NCI-H2107 (cell line): ENCODE measurements at regions not wholly inside any gene's neighbourhood (a gene's known extent, or its start where the extent isn't known, plus 50 kb on each side); places are given as distances from the start of the nearest gene placed in this dataset.

ENCODE experiments used
- DNase-seq: peaks from one replicate; lab custom pipeline; 2025; lab: John Stamatoyannopoulos, UW

- no peak for DNase-seq
Measured at GRCh38 chr20:40738976-40739375, 49.9 kb upstream of the MAFB start.

DNA sequence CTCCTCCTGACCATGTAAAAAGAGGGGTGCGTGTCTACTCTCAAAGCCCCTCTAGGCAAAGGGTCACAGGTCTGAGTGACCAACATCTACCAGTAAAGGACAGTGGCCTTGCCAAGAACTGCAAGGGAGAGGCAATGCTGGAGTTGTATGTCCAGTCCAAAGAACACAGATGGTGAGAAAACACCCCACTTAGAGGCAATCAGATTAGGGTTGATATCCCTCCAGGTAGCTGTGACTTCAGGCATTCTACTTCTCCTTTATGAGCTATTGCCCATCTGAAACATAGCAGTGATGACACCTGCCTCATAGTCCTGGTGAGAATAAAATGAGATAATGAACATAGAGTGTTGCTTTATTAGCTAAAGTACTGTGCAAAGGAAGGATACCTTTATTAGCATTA, 50.8 kb upstream of the MAFB start:
- DNase-seq, result no peak

DNA sequence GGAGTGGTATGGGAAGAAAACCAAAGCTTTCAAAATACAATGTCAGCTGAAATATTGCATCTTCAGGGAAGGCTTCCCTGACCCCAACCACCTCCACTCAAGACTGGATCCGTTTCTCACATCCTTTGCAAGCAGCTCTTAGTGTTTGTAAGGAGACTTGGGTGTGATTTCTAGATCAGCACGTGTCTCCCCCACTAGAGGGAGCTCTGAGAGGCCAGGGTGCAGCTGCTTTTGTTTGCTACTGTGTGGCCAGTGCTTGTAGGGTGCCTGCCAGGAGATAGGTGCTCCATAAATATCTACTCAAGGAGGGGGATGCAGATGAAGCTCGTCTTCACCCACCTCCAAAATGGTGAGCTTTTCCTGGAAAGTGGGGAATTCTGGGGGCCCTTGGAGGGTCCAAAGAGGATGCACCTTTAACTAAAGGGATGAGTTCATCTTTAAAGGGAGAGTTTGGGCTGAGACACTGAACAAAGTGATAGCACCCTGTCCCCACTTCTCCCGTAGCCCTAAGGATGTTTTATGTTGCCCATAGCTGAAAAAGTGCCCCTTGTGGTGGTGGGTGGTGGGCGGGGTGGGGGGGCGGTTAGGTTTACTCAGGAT, 52.6 kb upstream of the MAFB start:
- no peak for DNase-seq

DNA sequence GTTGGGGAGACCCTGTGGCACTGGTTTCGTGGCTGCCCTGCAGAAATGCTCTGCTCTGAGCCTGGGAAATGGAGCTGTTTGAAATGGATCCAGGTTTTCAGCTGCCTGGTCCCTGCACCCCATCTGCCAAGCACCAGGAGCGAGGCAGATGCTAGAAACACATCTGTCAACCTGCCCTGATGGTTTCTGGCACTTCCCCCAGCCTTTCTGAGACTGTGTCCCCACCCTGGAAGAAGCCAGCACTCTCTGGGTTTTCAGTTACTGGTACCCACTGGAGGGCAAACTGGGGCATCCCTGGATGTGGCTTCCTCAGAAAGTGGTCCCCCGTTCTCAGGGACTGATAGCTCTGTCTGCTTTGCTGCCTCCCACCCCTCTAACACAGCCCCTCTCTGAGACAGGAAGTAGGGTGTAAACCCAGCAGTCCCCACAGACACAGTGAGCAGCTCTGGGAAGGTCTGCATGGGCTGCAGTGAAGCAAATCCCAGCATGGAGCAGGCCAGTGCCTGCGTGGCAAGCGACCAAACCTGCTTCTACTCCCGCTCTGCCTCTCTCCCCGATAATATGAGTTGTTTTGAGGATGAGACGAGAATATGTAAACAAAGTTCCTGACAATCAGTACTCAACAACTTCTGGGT, 54.2 kb upstream of the MAFB start:
- no peak for DNase-seq

DNA sequence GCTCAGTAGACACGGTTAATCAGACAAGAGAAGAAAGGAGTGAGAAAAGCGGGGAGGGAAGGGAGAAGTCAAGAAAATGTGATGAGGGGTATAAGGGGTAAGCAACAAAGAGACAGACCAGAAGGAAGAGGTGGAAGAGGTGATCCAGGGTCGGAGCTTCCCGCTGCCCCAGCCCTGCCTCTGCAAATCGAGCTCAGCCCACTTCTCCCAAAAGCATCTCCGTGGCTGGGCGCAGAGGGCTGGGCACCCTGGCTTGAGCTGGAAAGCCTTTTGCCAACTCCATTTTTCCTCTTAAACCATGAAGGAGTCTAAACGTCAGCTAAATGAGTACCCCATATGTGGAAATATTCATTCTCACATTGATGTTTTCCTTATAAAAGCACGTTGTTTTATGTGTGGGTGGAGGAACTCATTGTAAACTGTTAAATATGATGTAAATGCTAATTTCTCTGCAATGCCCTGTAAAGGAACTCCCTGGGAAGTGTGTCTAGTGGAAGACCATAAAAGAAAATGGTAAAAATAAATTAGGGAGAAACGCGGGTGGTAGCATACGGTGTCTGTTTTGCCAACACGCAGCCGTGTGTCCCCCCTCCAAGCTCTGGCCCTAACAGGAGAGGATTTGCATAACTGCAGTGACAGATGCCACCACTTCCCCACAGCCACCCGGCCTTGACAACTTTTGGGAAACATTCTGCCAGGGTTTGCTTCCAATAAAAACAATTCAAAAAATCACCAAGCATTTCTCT, 55.2 kb upstream of the MAFB start:
- no peak for DNase-seq

- DNase-seq, result no peak
Measured at GRCh38 chr20:40744818-40745175, 55.8 kb upstream of the MAFB start.

- DNase-seq, result no peak
Measured at GRCh38 chr20:40746251-40746650, 57.2 kb upstream of the MAFB start.

DNA sequence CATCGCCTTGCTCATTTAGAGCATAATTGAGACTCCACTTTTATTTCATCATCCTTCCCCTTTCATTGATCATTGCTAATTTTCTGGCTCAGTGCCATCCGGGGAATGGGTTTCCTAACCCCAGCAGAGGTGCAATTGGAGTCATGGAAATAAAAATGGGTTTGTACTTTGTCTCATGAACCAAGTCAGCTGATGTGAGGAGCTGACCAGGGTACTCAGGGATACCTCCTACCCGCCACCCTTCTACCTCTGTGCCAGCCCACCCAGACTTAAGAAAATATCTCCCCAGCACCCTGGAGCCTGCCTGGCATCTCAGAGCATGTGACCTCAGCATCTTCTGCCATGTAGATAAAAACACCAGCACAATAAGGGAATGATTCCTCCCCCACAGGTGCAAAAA, 59.1 kb upstream of the MAFB start:
- DNase-seq, result no peak

DNA sequence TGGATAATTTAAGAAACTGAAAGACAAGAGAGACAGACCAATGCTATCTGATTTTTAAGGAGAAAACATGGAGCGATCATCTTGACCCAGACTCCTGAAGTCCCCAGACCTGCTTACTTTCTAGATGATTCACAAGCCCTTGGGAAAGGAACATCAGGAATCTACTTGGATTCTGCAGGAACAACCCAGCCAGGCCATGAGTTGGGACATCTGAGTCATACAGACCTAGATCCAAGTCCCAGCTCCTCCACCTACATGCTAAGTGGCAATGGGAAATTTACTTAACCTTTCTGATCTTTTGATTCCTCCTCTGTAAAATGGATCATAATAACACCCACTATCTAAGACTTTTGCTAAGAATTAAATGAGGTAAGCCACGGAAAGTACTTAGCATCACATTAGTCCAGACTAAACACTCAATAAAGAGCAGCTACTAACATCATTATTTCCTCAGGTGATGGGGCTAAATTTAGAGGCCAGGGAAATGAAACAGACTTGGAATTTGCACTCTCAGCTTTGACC, 61.0 kb upstream of the MAFB start:
- no peak for DNase-seq

DNA sequence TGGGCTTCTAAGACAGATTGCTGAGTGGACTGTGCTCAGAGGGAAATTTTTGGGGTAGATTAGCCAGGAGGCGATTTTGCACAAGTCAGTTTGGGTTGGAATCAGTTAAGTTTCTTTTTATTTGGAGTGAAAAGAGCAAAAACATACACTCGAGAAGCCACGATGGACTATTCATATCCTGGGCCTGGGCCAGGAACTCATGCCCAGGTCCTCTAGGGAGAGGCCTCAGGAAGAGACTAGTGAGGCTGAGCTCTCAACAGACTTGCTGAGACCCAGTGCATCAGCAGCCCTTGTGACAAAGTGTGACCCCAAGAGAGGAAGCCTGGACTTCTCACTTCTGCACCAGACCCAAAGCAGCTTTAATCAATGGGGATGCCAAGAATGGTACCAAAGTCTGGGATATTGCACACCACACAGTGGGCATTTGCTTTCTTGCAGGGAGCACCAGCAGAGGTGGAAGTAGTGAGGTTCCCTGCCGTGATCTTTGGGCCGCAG, 61.6 kb upstream of the MAFB start:
- DNase-seq, result no peak

GRCh38 chr20:40753472-40753871, 64.4 kb upstream of the MAFB start:
- DNase-seq, result no peak

DNA sequence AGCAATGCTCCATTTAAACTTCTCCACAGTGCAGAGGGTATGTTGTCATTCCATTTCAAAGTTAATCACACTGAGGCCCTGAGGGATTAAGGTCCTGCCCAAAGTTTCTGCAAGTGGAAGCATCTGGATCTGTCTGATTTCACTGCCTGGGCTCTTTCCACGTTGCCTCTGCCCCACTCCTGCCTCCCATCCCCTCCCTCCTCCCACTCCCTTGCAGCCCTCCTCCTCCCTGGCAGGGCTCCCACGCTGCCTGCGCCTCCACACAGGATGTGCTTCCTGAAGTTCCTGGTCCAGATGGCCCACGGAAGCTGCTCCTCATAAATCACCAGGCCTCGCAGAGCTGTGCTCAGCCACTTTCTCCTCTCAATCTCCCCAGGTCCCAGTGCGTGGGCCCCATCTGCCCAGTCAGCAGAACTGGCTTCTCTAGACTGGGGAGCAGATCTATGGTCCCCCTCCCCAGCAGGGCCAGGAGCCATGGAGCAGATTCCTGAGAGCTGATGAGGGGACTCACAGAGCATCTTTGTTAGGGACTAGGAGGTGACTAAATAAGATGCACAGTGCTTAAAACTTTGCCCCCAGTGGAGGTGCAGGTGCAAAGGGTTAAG, 65.4 kb upstream of the MAFB start:
- no peak for DNase-seq

DNA sequence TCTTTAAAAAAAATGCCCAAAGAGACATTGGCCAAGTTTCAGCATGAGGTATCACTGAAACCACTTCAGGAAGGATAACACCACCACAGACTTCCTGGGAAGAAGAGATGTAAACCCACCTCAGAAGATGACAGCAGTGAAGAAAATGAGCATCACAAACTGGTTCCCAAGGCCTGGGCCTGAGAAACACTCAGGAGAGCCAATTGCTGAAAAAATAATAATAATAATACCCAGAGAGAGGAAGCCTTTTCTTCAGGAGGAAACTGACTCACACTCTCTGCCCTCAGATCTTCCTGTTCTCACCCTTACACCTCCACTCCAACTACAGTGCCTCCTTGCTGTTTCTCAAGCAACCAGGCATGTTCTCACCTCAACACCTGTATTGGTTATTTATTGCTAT, 68.1 kb upstream of the MAFB start:
- DNase-seq, result no peak

GRCh38 chr20:40758790-40759189, 69.8 kb upstream of the MAFB start:
- DNase-seq, result no peak

DNA sequence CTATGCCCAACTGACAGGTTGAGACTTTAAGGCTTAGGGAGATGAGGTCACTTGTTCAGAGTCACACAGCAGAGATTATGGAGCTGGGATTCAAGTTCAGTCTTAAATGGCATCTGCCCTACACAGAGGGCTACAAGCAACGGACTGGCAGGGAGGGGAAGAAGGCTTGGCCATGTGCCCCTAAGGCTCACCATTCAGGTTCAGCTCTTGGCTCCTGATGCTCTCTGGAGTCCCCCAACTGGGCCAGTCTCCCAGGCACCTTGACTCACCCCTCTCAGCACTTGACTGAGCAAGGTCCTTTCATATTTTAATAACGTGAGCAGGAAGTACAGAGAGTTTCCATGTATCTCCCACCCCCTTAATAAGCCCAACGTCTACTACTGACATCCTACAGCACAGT, 71.4 kb upstream of the MAFB start:
- DNase-seq, result no peak

- DNase-seq, result no peak
Measured at GRCh38 chr20:40763646-40764295, 74.7 kb upstream of the MAFB start.

- no peak for DNase-seq
Measured at GRCh38 chr20:40765814-40766480, 76.9 kb upstream of the MAFB start.

DNA sequence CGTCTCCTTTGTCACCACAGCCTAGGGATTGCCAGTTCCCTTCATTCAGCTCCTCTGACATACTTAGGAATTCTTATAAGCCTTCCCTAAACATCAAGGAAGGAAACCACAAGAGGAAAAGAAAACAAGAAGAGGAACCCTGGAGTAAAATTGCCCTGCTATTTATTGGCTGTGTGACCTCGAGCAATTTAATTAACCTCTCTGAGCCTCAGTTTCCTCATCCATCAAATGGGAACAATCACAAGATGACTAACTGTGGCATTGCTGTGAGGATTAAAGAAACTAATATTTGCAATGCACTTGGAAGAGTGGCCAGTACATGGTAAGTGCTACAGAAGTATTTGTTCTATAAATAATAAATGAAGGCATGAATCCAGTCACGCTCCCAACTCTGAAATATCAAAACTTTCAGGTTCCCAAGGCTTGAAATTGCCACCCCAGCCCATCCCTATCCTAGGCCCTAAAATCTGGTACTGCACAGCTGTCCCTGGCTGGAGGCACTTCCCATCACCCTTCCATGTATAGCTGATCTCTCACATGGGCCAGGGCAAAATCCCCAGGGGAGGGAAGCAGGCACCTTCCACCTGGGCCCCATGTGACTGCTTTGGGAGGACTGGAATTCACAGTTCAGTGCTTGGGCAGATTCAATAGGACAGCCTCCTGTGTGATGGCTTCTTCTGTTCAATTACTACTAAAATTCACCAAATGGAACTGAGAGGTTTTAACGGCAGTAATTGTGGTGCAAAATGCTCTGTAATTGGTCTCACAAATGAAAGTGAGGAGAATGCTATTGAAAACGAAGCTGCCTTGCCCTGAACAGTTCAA, 78.0 kb upstream of the MAFB start:
- no peak for DNase-seq

DNA sequence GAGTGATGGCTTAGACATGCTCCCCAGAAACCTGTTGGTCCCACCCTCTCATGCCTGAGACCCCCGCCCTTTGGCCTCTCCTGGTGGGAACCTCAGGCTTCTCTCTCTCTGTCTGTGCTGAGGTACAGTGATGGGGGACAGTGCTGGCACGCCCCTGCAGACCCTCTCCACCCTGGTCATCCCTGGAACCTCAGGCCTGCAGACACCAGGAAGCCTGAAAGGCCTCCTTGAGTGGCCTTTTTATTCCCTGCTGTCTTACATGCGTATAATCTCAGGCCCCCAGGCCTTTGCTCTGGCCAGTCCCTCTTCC, 78.5 kb upstream of the MAFB start:
- DNase-seq, result no peak

DNA sequence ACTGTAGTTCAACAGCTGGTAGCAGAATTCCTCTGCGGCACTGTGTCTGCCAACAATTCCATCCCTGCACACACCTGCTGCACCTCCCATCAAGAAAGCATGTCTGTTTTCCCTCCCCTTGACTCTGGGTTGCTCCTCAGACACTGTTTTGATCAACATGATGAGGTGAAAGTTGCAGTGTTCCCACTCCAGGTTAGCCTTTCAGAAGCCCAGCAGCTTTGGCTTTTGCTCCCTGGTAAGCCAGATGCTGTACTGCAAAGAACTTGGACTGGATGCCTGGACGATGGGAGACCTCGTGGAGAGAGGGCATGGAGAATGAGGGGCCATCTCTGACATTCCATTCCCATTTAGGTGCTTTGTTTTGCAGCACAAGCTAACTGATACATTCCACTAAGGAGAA, 79.1 kb upstream of the MAFB start:
- no peak for DNase-seq

GRCh38 chr20:40769677-40770285, 80.7 kb upstream of the MAFB start:
- no peak for DNase-seq
